HG03175 (cell line): ENCODE measurements at regions not wholly inside any gene's neighbourhood (a gene's known extent, or its start where the extent isn't known, plus 50 kb on each side); places are given as distances from the start of the nearest gene placed in this dataset.
"Not testable (repeated sequence)": the region's sequence is repeated elsewhere in the genome, so short reads cannot be mapped to it uniquely, and the experiment has no call there.

Experiments
- ATAC-seq: cut with Tn5 transposase; IDR thresholded peaks from one replicate; pipeline ENCODE4 v1.9.1; 2021; ENCODE audit warnings: mild to moderate bottlenecking, moderate library complexity; ENCODE audit not compliant: unreplicated experiment

DNA sequence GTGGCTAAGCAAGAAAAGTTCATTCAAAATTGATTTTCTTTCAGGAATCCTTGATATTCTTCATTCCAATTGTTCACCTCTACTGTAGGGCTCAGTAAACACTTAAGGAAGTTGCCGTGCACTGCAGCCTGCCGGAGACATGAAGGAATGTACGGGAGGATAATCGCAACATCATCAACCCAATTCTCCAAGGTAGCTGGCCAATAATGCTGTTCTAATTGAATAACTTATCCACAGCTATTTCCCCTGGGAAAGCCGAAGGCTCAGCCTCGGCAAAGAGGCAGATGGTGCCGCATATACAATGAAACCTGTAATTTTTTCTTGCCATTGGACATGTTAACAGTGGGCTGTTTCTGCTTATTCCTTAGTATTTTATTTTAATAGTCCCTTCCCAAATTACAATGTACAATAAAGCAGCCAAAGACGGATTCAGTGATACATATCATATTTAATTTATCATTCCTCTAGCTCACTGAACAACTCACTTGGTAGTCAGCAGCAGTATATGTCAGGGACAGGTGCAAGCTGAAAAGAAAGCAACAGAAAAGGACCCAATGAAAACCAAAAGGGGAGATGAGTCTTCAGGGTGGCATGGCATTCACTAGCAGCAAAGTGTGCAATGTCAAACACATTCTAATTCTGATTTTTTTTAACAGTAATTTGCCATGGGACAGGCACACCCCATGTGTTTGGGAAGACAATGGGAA is 420.5 kb upstream of the KLF12 start:
- no peak for ATAC-seq

GRCh38 chr13:74550039-74550438 is 415.8 kb upstream of the KLF12 start:
- no peak for ATAC-seq

DNA sequence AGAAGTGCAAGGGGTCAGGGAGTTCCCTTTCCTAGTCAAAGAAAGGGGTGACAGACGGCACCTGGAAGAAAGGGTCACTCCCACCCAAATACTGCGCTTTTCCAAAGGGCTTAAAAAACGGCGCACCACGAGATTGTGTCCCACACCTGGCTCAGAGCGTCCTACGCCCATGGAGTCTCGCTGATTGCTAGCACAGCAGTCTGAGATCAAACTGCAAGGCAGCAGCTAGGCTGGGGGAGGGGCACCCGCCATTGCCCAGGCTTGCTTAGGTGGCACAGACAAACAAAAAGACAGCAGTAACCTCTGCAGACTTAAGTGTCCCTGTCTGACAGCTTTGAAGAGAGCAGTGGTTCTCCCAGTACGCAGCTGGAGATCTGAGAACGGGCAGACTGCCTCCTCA is 402.4 kb upstream of the KLF12 start:
- ATAC-seq = not testable (repeated sequence)

GRCh38 chr13:74533226-74533625 is 399.0 kb upstream of the KLF12 start:
- ATAC-seq = no peak

DNA sequence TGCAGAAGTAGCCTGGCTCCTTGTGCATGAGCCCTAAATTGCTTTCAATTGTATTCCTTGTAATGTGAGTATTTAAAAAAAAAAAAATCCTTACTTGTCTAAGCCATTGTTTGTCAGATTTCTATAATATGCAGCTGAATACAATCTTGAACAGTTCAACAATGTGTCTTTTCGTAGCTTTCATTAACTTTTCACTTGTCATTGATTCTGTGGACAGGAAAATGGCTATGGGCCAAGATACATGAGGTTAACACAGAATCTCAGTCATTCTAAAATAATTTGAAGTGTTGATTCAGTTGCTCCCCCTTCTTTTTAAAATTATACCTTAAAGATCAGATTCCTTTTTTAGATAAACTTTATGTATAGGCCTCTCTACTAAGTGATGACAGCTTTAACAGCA is 395.8 kb upstream of the KLF12 start:
- no peak for ATAC-seq

- ATAC-seq = no peak
Observed at GRCh38 chr13:74528734-74529513, 394.7 kb upstream of the KLF12 start.

- no peak for ATAC-seq
Observed at GRCh38 chr13:74523057-74523456, 388.9 kb upstream of the KLF12 start.

DNA sequence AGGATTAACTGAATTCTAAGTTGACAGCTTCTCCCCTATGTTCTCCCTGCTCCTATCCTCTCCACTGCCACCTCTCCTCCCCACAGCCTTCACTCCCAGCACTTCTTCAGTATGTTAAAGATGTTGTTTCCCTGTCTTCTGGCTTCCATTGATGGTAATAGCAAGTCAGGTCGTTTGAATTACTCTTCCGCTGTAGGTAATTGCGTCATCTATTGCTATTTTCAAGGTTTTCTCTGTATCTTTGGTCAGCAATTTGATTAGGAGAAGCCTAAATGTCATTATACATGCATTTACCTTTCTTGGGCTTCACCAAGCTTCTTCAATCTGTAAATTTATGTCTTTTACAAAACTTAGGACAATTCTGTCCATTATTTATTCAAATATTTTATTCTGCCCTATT is 377.3 kb upstream of the KLF12 start:
- no peak for ATAC-seq

DNA sequence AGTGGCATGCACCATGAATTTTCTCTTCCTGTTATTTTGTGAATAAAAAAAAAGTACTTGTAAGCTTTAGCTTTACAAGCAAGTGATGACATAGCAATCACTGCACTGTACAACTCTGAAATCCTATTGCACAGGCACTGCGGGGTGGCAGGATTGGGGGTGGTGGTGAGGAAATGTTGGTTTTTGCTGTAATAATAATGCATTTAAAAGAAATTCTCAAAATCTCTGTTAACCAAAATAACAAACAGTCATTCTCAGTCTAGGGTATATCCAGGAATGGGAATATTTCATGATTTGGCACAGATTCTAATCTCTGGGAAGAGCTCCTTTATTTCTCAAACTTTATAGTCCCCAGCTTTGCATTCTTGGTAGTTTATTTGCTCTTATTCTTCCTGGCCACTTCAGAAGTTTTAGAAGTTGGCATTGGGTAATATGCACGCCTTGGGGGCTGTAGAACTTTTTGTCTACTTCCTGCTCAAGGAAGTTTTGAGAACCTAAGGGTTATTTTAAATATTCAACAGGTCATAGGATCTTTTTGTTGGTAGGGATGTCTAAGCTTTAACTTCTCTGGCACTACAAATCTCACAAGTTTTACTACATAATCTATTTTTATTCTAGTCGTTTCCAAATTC is 353.0 kb upstream of the KLF12 start:
- no peak for ATAC-seq

DNA sequence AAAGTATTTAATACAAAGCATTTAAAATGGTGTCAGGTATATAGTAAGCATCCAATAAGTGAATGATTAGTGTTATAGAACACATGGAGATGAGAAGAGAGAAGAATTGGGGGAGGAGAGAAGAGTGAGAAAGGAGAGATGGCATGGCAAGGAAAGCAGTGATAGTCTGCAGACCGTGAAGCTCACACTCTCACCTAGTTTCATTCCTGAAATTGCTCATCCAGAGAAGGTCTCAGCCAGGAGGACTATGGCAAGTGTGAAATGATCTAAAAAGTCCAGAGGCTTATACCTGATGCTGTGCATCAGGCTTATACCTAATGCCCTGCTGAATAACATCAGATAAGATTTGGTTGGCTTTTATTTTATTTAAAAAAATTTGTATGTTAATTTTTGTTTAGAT is 351.6 kb upstream of the KLF12 start:
- ATAC-seq = no peak

GRCh38 chr13:74479124-74479523 is 344.9 kb upstream of the KLF12 start:
- no peak for ATAC-seq

DNA sequence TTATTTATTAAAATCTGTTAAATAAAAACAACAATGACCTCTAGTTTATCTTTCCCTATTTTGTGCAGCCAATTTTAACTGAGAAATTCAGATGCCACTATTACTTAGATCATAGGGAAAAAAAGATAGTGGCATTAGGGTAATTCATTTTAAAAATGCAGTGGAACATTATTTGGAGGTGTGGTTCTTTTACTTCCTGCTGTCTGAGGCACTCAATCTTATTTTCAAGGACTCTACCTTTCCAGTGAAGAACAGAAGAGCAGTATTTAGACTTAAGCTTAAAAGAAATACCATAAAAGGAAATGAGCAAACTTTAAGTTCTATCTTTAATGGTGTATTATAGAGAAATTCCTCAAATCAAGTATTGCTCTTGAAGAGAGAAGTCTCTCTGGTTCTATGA is 342.6 kb upstream of the KLF12 start:
- ATAC-seq = no peak

GRCh38 chr13:74476365-74476764 is 342.2 kb upstream of the KLF12 start:
- no peak for ATAC-seq

GRCh38 chr13:74466864-74467263 is 332.7 kb upstream of the KLF12 start:
- ATAC-seq = no peak

DNA sequence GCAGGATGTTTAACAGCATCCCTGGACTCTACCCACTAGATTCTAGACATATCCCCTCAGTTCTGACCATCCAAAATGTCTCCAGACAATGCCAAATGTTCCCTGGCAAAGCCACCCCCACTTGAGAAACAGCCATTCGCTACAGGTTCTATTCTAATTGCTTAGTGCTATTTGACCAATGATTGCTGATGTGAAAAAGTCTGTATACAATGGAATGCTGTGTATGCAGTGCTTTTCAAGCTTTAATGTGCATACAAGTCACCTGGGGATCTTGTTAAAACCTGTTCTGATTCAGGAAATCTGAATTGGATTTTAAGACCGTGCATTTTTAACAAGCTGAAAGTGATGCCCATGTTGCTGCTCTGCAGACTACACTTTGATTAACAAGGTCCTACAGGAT is 331.8 kb upstream of the KLF12 start:
- ATAC-seq = no peak

DNA sequence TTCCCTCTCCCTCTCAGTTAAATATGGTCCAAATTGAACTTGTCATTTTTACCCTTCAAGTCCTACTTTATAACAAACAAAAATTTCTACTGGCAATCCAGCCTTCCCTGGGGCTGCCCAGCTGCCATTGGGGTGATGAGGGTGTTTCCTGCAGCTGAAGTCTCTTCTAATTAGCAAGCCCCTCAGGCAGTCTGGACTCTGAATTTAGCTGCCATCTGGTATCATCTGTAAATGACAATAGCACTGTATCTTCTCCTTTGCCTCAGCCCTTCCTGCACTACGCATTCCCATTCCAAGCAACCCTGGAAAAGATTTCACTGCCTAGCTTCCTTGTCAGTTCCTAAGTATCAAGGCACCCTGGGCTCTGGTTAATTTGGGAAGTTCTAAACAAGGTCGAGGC is 331.1 kb upstream of the KLF12 start:
- no peak for ATAC-seq

GRCh38 chr13:74464670-74465069 is 330.5 kb upstream of the KLF12 start:
- ATAC-seq = no peak

- no peak for ATAC-seq
Observed at GRCh38 chr13:74461011-74461410, 326.8 kb upstream of the KLF12 start.

DNA sequence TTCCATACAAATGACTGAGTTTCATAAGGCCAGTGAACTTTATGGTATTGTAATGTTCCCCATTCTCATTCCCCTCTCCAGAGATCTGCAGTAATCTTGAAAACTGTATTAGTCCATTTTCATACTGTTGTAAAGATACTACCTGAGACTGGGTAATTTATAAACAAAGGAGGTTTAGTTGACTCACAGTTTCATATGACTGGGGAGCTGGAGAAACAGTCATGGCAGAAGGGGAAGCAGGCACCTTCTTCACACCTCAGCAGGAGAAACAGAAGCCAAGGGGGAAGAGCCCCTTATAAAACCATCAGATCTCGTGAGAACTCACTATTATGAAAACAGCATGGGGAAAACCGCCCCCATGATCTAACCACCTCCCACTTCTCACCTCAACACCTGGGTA is 318.7 kb upstream of the KLF12 start:
- peak; percentile 56 for ATAC-seq

- ATAC-seq = no peak
Observed at GRCh38 chr13:74452176-74452575, 318.0 kb upstream of the KLF12 start.

DNA sequence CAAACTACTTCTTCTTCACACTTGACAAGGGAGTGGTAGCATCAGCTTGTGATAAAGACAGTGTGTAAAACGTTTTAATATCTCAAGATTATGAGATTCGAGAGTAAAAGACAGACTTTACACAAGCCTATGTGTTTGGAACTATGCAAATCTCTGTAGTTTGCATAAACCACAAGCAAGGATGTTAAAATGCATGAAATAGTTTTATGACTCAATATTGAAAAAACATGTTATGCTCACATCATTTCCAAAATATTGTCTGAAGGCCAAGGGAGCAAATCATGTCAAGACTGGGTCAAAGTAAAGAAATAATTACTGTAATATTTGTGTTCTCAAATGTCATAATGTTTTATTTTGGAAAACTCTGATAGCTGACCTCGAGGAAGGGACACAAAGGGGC is 316.8 kb upstream of the KLF12 start:
- ATAC-seq = no peak

- ATAC-seq = no peak
Observed at GRCh38 chr13:74450525-74450845, 316.3 kb upstream of the KLF12 start.
